IMR-90 (cell line): ENCODE measurements at regions not wholly inside any gene's neighbourhood (a gene's known extent, or its start where the extent isn't known, plus 50 kb on each side); places are given as distances from the start of the nearest gene placed in this dataset.

Experiments
- ATAC-seq: fragments of 200-7000 bp; cut with Tn5 transposase; 2 replicates; pipeline ENCODE4 v1.9.1; 2020; ENCODE audit warnings: low read depth, mild to moderate bottlenecking, moderate library complexity
- BruUV-seq: library from RNA; stranded (reverse); fragments of 400-500 nt; replicated peaks from 2 replicates; lab custom pipeline; 2021; lab: Mats Ljungman, UMichigan
- CTCF ChIA-PET: fragments of 300-600 bp; formaldehyde crosslinking; extraction: SDS; loops from one replicate; lab custom pipeline; 2021; ENCODE audit warnings: antibody characterized with exemption; lab: Yijun Ruan, JAX
- POLR2A ChIA-PET: fragments of 300-600 bp; sonication (Branson Sonifier 250); formaldehyde crosslinking; loops from one replicate; lab custom pipeline; 2022; ENCODE audit warnings: antibody characterized with exemption; ENCODE audit not compliant: unreplicated experiment; lab: Charles Lee
- DNase-seq: peaks from one replicate; pipeline ENCODE4 v3.0.0; 2013
- H2AFZ ChIP-seq: replicated peaks from 2 replicates; pipeline ENCODE3; 2013; ENCODE audit warnings: low read length, mild to moderate bottlenecking; ENCODE audit not compliant: poor library complexity
- H2AK5ac ChIP-seq: 2 replicates; pipeline ENCODE4 v1.6.1; 2013; ENCODE audit warnings: low read depth, low read length, inconsistent platforms
- H2AK9ac ChIP-seq: replicated peaks from 2 replicates; pipeline ENCODE3; 2013; ENCODE audit warnings: mild to moderate bottlenecking, low read depth, low read length, moderate library complexity; ENCODE audit not compliant: poor library complexity
- H2BK120ac ChIP-seq: 2 replicates; pipeline ENCODE4 v1.6.1; 2013; ENCODE audit warnings: low read depth, low read length, inconsistent platforms
- H2BK15ac ChIP-seq: 3 replicates; pipeline ENCODE4 v1.6.1; 2013; ENCODE audit warnings: low read depth, low read length, inconsistent platforms
- H2BK20ac ChIP-seq: 2 replicates; pipeline ENCODE4 v1.6.1; 2013; ENCODE audit warnings: low read depth, mild to moderate bottlenecking, inconsistent platforms, low read length, moderate library complexity
- H2BK5ac ChIP-seq: 2 replicates; pipeline ENCODE4 v1.6.1; 2013; ENCODE audit warnings: mild to moderate bottlenecking, low read depth, low read length, inconsistent platforms; ENCODE audit not compliant: poor library complexity, severe bottlenecking
- H3K14ac ChIP-seq: replicated peaks from 2 replicates; pipeline ENCODE4 v1.6.1; 2013; ENCODE audit warnings: low read depth, low read length, inconsistent platforms
- H3K18ac ChIP-seq: 2 replicates; pipeline ENCODE4 v1.6.1; 2013; ENCODE audit warnings: low read depth, low read length, control low read depth
- H3K23ac ChIP-seq: 2 replicates; pipeline ENCODE4 v1.6.1; 2013; ENCODE audit warnings: low read depth, low read length, inconsistent platforms
- H3K27ac ChIP-seq: 2 replicates; pipeline ENCODE4 v1.5.1; 2013; ENCODE audit warnings: mild to moderate bottlenecking, control low read depth, low read length; ENCODE audit not compliant: insufficient read depth
- H3K27me3 ChIP-seq: 2 replicates; pipeline ENCODE4 v1.6.1; 2013; ENCODE audit warnings: low read length; ENCODE audit not compliant: control insufficient read depth, insufficient read depth
- H3K36me3 ChIP-seq: 2 replicates; pipeline ENCODE4 v1.6.1; 2013; ENCODE audit warnings: low read length, mixed read lengths; ENCODE audit not compliant: control insufficient read depth, insufficient read depth
- H3K4ac ChIP-seq: 2 replicates; pipeline ENCODE4 v1.6.1; 2013; ENCODE audit warnings: low read depth, low read length, inconsistent platforms
- H3K4me1 ChIP-seq: 2 replicates; pipeline ENCODE4 v1.6.1; 2013; ENCODE audit warnings: low read length, mixed read lengths; ENCODE audit not compliant: control insufficient read depth, insufficient read depth
- H3K4me2 ChIP-seq: 2 replicates; pipeline ENCODE4 v1.6.1; 2013; ENCODE audit warnings: low read depth, mild to moderate bottlenecking, control low read depth, low read length, moderate library complexity
- H3K4me3 ChIP-seq: 2 replicates; pipeline ENCODE4 v1.5.1; 2013; ENCODE audit warnings: low read depth, mild to moderate bottlenecking, control low read depth, low read length, moderate library complexity; ENCODE audit not compliant: insufficient read depth
- H3K56ac ChIP-seq: 2 replicates; pipeline ENCODE4 v1.6.1; 2013; ENCODE audit warnings: low read length, inconsistent platforms; ENCODE audit not compliant: insufficient read depth; ENCODE audit errors: extremely low read depth
- H3K79me1 ChIP-seq, 2 experiments: 2 replicates each; pipeline ENCODE4 v1.6.1; 2013; ENCODE audit warnings: low read length in 2 of 2, inconsistent platforms in 1 of 2, low read depth in 1 of 2
- H3K9ac ChIP-seq: 2 replicates; pipeline ENCODE4 v1.6.1; 2013; ENCODE audit warnings: low read depth, low read length, control low read depth
- H3K9me1 ChIP-seq: 2 replicates; pipeline ENCODE4 v1.6.1; 2013; ENCODE audit warnings: low read length, inconsistent platforms; ENCODE audit not compliant: insufficient read depth
- H3K9me3 ChIP-seq: 2 replicates; pipeline ENCODE4 v1.6.1; 2013; ENCODE audit warnings: low read length; ENCODE audit not compliant: control insufficient read depth, insufficient read depth
- H4K20me1 ChIP-seq: 2 replicates; pipeline ENCODE4 v1.6.1; 2013; ENCODE audit warnings: low read length, inconsistent platforms; ENCODE audit not compliant: insufficient read depth
- H4K5ac ChIP-seq: 2 replicates; pipeline ENCODE4 v1.6.1; 2013; ENCODE audit warnings: mild to moderate bottlenecking, low read depth, low read length, control low read depth
- H4K8ac ChIP-seq, 2 experiments: 2 replicates each; pipeline ENCODE4 v1.6.1; 2013; ENCODE audit warnings: low read depth in 2 of 2, low read length in 2 of 2, control low read depth in 1 of 2, inconsistent platforms in 1 of 2
- H4K91ac ChIP-seq: 2 replicates; pipeline ENCODE4 v1.6.1; 2013; ENCODE audit warnings: low read depth, low read length, inconsistent platforms; ENCODE audit not compliant: insufficient read depth
- BHLHE40 ChIP-seq: fragments of 150-350 bp; IDR thresholded peaks from 2 replicates; pipeline ENCODE4 v1.6.1; 2016; ENCODE audit warnings: mild to moderate bottlenecking, low read depth, low read length
- CEBPB ChIP-seq: IDR thresholded peaks from 2 replicates; pipeline ENCODE4 v1.6.1; 2012; ENCODE audit warnings: low read depth, low read length, improper control_type of control experiment
- CHD1 ChIP-seq: IDR thresholded peaks from 2 replicates; pipeline ENCODE4 v1.6.1; 2012; ENCODE audit warnings: low read depth, low read length, improper control_type of control experiment
- CTCF ChIP-seq: conservative IDR thresholded peaks from 2 replicates; pipeline ENCODE4 v1.5.1; 2012; ENCODE audit warnings: mild to moderate bottlenecking, low read depth, low read length, improper control_type of control experiment
- ELK1 ChIP-seq: fragments of 150-350 bp; IDR thresholded peaks from 2 replicates; pipeline ENCODE4 v1.6.1; 2016; ENCODE audit warnings: low read depth, mild to moderate bottlenecking, low read length, moderate library complexity, borderline replicate concordance
- FOS ChIP-seq: fragments of 150-350 bp; IDR thresholded peaks from 2 replicates; pipeline ENCODE4 v1.6.1; 2016; ENCODE audit warnings: low read depth, low read length
- MAFK ChIP-seq: IDR thresholded peaks from 2 replicates; pipeline ENCODE4 v1.6.1; 2012; ENCODE audit warnings: low read depth, low read length, improper control_type of control experiment
- MAZ ChIP-seq: IDR thresholded peaks from 2 replicates; pipeline ENCODE4 v1.6.1; 2012; ENCODE audit warnings: low read depth, mild to moderate bottlenecking, low read length, improper control_type of control experiment, moderate library complexity, borderline replicate concordance
- MXI1 ChIP-seq: IDR thresholded peaks from 2 replicates; pipeline ENCODE4 v1.6.1; 2012; ENCODE audit warnings: low read depth, mild to moderate bottlenecking, low read length, moderate library complexity, borderline replicate concordance
- NFE2L2 ChIP-seq: fragments of 150-350 bp; IDR thresholded peaks from 2 replicates; pipeline ENCODE4 v1.6.1; 2016; ENCODE audit warnings: low read depth, mild to moderate bottlenecking, low read length
- POLR2A ChIP-seq: IDR thresholded peaks from 2 replicates; pipeline ENCODE4 v1.6.1; 2012; ENCODE audit warnings: mild to moderate bottlenecking, low read depth, low read length
- RAD21 ChIP-seq: IDR thresholded peaks from 2 replicates; pipeline ENCODE4 v1.6.1; 2012; ENCODE audit warnings: low read length, improper control_type of control experiment
- RCOR1 ChIP-seq: IDR thresholded peaks from 2 replicates; pipeline ENCODE4 v1.6.1; 2012; ENCODE audit warnings: mild to moderate bottlenecking, low read length, improper control_type of control experiment; ENCODE audit not compliant: insufficient replicate concordance
- RFX5 ChIP-seq: IDR thresholded peaks from 2 replicates; pipeline ENCODE4 v1.8.0; 2012; ENCODE audit warnings: low read depth, mild to moderate bottlenecking, low read length, moderate library complexity
- SMC3 ChIP-seq: fragments of 150-350 bp; IDR thresholded peaks from 2 replicates; pipeline ENCODE4 v1.6.1; 2016; ENCODE audit warnings: low read depth, mild to moderate bottlenecking, antibody characterized with exemption, low read length, moderate library complexity
- WGBS, 2 experiments: methylation state at CpG; one replicate each; pipeline versions ENCODE4 v1.1.5 to v1.1.7; 2013; ENCODE audit warnings: missing lambda C conversion rate in 2 of 2; ENCODE audit not compliant: insufficient read length in 1 of 2; ENCODE audit errors: extremely low coverage in 2 of 2; 5-methylcytosine and 5-hydroxymethylcytosine counted together
- dilution Hi-C: fragments of 300-500 bp; cut with HindIII; formaldehyde crosslinking; loops from one replicate; pipeline ENCODE4 v1.14.3; 2018; ENCODE audit warnings: low sequenced_read_pairs; ENCODE audit not compliant: unreplicated experiment
- in situ Hi-C: fragments of 300-500 bp; cut with MboI; formaldehyde crosslinking; loops from 3 replicates; pipeline ENCODE4 v1.14.3; 2019; ENCODE audit warnings: low sequenced_read_pairs, inconsistent platforms, mixed read lengths
- intact Hi-C: fragments of 100-400 bp; cut with micrococcal nuclease; formaldehyde crosslinking; loops from 2 replicates; pipeline ENCODE4 v1.10.0; 2022
- TF ChIP-seq, protein P1 (sequence below): fragments of 150-350 bp; IDR thresholded peaks from 2 replicates; pipeline ENCODE4 v1.6.1; 2017; ENCODE audit warnings: mild to moderate bottlenecking, antibody characterized with exemption, low read length, low read depth

GRCh38 chrX:16300831-16301230, 133.6 kb downstream of the MAGEB17 start:
- H4K91ac ChIP-seq, result no peak overlapping the region
- in situ Hi-C loops (no loop called here), dilution Hi-C loops (no loop called here), intact Hi-C loops (loop anchor here (10.0 kb wide), 1 partner anchor 176 kb away; the partner anchor contains the start of gene GRPR)
- no peak overlapping the region for H3K23ac ChIP-seq
- H3K27ac ChIP-seq, result no peak overlapping the region
- no peak for ATAC-seq
- no peak overlapping the region for H2BK5ac ChIP-seq
- no peak overlapping the region for H3K4me3 ChIP-seq
- no peak overlapping the region for H2BK15ac ChIP-seq
- no peak overlapping the region for H4K5ac ChIP-seq
- no peak overlapping the region for H3K4me2 ChIP-seq
- H4K20me1 ChIP-seq, result no peaks in the 10 kb centered on the region
- ChIA-PET POLR2A (no interaction called here), CTCF (interaction anchor here (0.6 kb wide), 1 partner anchor 110 kb away, joined by 5 read pairs; no protein-coding TSS in a partner anchor)
- H3K4ac ChIP-seq, result no peak overlapping the region
- H3K27me3 ChIP-seq, result 0 out of 2 replicates have a peak, but pooled peaks cover 1% of the 10 kb centered on the region
- H2BK120ac ChIP-seq, result no peak overlapping the region
- no peak overlapping the region for H2BK20ac ChIP-seq
- H3K56ac ChIP-seq, result no peak overlapping the region
- H3K36me3 ChIP-seq, result no peaks in the 10 kb centered on the region
- no CpG with 5 or more reads among the region's 2 CpGs for WGBS, 2 experiments
- BruUV-seq, result no TSS peak
- H2AK9ac ChIP-seq, result no peak overlapping the region
- H2AFZ ChIP-seq, result no peak overlapping the region
- no peaks in the 10 kb centered on the region; the same call in 1 of the 2 replicates for H3K9me1 ChIP-seq
- H3K79me1 ChIP-seq, result no peaks in the 10 kb centered on the region
- H3K4me1 ChIP-seq, result no peaks in the 10 kb centered on the region
- H3K14ac ChIP-seq, result no peak overlapping the region
- H3K18ac ChIP-seq, result no peak overlapping the region
- no peak overlapping the region for H4K8ac ChIP-seq
- no peak overlapping the region for H3K9ac ChIP-seq
- no peak for TF ChIP-seq RCOR1
- TF ChIP-seq RFX5, result no peak
- no peak for TF ChIP-seq CTCF
- TF ChIP-seq FOS, result no peak
- no peak for TF ChIP-seq CEBPB
- TF ChIP-seq NFE2L2, result no peak
- no peak for TF ChIP-seq CHD1
- TF ChIP-seq BHLHE40, result no peak
- no peak for TF ChIP-seq MAZ
- no peak for TF ChIP-seq POLR2A
- TF ChIP-seq RAD21, result no peak
- TF ChIP-seq ELK1, result no peak
- TF ChIP-seq MAFK, result no peak
- TF ChIP-seq SMC3, result no peak
- TF ChIP-seq, protein P1, sequence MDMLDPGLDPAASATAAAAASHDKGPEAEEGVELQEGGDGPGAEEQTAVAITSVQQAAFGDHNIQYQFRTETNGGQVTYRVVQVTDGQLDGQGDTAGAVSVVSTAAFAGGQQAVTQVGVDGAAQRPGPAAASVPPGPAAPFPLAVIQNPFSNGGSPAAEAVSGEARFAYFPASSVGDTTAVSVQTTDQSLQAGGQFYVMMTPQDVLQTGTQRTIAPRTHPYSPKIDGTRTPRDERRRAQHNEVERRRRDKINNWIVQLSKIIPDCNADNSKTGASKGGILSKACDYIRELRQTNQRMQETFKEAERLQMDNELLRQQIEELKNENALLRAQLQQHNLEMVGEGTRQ, result no peak
- no peak for TF ChIP-seq MXI1
- H2AK5ac ChIP-seq, result no peak overlapping the region
- DNase-seq, result no peak
- H3K9me3 ChIP-seq, result no peaks in the 10 kb centered on the region
